Superior temporal gyrus (tissue), 1 donor: ENCODE measurements at regions not wholly inside any gene's neighbourhood (a gene's known extent, or its start where the extent isn't known, plus 50 kb on each side); places are given as distances from the start of the nearest gene placed in this dataset.
"Not testable (repeated sequence)": the region's sequence is repeated elsewhere in the genome, so short reads cannot be mapped to it uniquely, and the experiment has no call there.

Experiments
- DNase-seq: peaks from one replicate; pipeline ENCODE4 v3.0.0-alpha.2; 2016; ENCODE audit errors: extremely low spot score

GRCh38 chr6:134676307-134677281 lies 273.3 kb downstream of the ALDH8A1 start:
- DNase-seq, result no peak

GRCh38 chr6:134675110-134676054 lies 274.5 kb downstream of the ALDH8A1 start:
- no peak for DNase-seq

DNA sequence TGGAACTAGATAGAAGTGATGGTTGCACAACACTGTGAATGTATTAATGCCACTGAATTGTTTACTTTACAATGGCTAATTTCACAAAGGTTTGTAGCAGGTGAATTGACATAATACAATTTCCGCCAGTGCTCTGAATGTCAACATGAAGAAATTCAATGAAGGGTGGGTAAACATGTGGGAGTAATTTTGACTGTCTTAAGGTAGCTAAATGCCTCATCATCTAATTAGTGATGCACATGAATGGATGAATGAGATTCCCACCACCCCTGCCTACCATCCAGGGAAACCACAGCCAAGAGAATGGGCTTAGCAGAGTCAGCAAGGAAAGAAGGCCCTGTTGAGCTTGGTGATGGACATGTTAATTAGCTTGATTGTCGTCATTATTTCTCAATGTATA lies 275.3 kb downstream of the ALDH8A1 start:
- no peak for DNase-seq

DNA sequence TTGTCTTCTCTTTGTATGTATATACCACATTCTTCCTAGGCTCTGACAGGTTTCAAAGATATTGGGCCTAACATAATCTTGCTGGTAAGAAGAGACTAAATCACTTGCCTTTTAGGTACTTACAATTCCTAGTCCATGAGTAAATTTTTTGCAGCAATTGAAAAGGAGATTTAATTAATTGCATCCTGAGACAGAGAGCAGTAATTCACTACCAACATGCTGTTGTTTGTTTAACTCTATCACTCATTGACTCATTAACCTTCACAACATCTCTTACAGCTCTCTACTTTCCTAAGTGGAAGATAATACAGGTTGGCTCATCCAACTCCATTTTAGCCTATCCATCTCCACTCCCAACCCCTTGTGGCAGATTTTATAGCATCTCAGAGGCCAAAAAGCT lies 280.4 kb downstream of the ALDH8A1 start:
- no peak for DNase-seq

DNA sequence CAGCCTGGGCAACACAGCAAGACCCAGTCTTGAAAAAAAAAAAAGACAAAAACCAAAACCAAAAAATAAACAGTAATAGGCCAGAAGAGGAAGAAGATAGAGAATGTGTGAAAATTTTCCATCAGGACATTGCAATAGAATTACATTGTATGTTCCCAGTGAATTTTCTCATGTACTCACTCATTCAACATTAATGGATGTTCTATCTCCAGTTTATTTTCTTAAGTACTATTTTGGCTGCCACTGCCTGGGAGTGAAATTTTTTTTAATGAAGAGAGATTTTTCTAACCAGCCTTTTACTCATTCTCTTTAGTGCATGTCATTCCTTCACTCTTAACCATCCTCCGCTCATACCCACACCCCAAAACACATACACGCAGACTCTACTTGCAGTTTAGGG lies 282.8 kb downstream of the ALDH8A1 start:
- no peak for DNase-seq

DNA sequence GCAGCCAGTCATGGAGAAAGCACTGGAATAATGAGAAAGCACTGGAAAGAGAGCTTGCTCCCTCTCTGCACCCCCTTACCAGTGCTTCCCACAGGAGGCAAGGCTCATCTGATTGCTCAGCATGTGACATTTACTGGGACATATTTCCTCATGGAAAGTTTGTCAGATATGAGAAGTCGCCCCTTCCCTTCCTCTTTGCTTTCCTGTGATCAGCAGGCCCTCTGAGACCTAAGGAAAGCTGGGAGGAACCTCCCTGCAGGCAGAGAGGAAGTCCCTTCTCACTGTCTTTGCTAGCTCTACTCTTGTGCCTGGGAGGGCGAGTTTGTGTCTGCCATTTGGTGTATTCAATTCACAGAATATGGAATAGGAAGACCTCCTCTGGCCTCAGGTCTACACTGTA lies 283.8 kb downstream of the ALDH8A1 start:
- no peak for DNase-seq

DNA sequence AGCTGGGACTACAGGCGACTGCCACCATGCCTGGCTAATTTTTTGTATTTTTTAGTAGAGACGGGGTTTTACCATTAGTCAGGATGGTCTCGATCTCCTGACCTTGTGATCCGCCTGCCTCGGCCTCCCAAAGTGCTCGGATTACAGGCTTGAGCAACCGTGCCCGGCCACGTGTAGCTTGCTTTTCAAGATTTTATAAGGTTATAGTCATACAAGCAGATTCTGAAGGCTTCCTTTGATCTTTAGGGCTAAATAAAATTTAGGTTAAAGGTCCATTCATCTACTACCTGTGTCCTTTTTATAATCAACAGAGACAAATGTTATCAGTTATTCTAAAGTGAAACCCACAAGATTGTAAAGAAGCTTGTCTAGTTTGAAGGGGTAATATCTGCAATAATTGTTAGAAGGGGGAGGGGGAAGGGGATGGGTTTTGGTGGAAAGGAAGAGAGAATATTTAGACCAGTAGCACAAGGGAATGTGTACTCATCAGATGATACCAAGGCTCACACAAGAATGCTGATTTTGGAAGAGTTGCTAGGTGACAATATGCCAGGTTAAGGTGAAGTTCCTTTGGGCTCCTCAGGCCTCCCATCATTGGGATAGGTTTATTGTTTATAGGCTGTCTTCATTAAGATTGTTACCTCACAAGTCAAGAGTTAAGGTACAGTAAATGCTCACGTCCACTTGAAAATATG lies 284.7 kb downstream of the ALDH8A1 start:
- DNase-seq, result no peak

DNA sequence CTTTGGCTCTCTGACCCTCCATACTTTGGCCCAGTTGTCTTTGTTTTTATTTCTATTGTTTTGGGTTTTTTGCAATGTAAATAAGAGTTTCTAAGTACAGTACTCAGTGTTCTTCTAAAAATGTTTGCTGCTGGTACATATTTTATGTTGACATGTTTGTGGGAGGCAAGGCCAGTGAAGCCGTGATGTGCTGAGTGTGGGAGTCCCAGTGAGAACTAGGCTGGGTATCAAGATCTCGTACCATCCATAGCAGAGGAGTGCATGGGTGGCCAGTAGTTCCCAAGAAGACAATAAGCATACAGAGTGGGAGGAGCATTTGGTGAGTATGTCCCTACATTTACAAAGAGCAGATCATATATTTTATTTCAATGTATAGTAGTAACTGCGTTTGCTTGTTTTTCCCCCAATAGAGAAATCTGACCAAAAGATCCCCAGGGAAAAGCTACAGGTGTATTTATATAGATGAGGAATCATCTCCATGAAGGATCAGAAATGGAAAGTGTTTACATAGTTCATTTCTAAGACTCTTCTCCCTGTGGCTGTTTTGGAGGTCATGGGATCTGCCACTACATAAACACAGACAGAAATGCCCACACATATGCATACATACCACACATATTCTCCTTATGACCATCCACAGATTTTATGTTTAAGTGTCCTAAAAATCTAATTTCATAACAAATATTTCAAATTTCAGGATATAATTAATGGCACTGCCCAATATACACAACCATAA lies 285.9 kb downstream of the ALDH8A1 start:
- no peak for DNase-seq

- no peak for DNase-seq
These were observed 286.5 kb downstream of the ALDH8A1 start for GRCh38 chr6:134663356-134663755.

- DNase-seq, result no peak
These were observed 287.7 kb downstream of the ALDH8A1 start for GRCh38 chr6:134662077-134662700.

DNA sequence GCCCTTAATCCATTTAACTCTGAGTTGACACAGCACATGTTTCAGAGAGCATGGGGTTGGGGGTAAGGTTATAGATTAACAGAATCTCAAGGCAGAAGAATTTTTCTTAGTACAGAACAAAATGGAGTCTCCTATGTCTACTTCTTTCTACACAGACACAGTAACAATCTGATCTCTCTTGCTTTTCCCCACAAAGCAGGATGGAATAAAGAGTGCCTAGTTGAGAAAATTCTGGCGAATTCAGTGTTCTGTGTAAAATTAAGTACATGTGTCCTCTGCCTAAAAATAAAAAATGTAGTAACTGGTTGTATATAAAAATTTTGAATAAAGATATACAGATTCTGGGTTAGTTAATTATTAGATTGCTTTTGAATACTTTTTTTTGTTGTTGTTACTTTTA lies 290.0 kb downstream of the ALDH8A1 start:
- DNase-seq, result not testable (repeated sequence)

GRCh38 chr6:134658596-134658995 lies 291.3 kb downstream of the ALDH8A1 start:
- no peak for DNase-seq

DNA sequence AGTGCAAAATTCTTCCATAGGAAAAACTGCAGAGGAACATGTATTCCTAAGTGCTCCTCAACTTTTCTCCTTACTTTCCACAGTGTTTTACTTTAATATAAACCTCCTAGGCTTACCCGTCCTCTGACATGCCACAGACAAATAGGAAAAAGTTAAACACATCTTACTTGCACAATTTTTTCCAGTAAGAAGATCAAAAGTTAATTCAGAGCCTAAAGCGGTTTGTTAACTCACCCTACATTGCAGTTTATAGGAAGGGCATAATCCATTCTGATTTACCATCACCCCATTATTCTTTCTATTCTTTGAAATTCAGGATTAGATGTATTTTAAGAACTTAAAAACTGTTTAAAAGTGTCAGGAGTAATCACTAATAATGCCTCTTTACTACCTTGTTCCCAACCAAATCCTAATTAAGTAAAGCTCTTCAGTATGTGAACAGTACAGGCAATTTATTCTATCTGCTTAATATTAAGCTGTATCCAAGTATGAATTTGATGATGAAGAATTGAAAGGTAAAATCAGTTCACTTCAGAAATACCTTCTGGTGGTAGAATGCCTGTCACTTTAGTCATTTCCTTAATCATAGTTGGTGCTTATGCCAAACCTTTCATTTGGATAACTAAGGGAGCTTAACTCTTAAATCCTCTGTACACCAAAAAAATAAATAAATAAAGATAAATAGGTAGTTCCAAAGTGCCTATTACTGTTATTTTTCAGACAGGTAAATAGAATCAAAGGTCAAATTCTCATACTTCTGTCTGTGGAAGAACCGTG lies 292.0 kb downstream of the ALDH8A1 start:
- no peak for DNase-seq

- DNase-seq, result no peak
These were observed 292.6 kb downstream of the ALDH8A1 start for GRCh38 chr6:134657343-134657742.

- DNase-seq, result no peak
These were observed 295.1 kb downstream of the ALDH8A1 start for GRCh38 chr6:134654751-134655150.

DNA sequence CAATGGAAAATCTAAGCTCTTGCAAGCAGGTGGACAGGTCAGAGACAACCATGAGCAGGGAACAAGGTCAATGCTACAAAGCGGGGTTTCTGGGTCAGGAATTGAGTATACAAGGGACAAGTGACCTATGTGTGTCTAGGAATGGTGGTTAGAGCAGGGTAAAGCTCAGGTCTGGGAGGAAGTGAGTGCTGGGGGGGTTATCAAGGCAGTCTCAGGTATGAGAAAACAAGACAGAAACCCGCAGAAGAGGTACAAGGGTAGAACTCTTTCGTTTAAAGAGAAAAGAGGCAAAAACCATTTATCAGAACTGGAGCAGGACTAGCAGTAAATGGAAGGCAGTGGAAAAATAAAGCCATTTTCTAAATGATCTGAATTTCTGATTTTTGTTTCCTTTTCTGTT lies 298.4 kb downstream of the ALDH8A1 start:
- no peak for DNase-seq

- DNase-seq, result no peak
These were observed 302.0 kb downstream of the ALDH8A1 start for GRCh38 chr6:134647861-134648260.

- DNase-seq, result peak; percentile 30
These were observed 307.1 kb downstream of the ALDH8A1 start for GRCh38 chr6:134642819-134643218.

DNA sequence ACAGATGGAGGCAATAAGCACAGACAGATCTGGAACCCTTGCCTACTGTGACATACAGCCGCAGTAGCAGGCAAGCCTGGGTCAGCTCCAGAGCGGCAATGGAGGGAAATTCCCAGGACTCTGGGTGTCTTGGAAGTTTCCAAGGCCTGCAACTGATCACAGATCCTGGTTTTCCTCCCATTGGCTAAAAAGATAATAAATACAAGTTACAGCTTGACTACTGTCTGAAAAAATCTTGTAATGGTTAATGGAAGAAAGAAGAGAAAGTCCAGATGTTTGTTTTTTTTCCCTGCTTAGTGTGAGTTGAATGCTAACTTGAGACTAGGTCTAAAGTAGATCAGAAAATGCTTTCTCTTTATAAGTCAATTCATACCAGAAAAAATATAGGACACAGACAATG lies 307.6 kb downstream of the ALDH8A1 start:
- DNase-seq, result peak; percentile 59

DNA sequence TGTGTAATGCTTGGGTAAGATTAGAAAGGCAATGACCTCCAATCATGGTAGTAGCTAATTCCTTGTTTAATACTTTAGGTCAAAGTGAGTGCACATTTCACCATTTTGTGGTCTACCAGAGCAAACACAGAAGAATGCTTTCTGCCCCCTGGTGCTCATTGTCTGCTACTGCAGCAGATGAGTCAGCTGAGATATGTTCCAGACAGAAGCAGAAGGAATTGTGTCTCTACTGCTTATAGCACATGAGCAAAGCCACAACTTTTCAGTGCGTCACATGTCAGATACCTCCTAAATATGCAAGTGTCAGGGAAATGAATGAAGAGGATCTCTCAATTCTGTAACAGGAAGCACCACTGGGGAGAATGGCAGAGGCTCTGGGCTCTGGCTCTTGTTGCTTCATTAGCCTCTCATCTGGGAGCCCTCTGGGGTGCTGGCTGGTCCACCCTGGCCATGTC lies 308.9 kb downstream of the ALDH8A1 start:
- peak; percentile 97 for DNase-seq
